Loucy (cell line): ENCODE measurements at regions not wholly inside any gene's neighbourhood (a gene's known extent, or its start where the extent isn't known, plus 50 kb on each side); places are given as distances from the start of the nearest gene placed in this dataset.

Experiments used
- EZH2phosphoT487 ChIP-seq: fragments of 200-600 bp; IDR thresholded peaks from 2 replicates; pipeline ENCODE4 v1.6.1; 2018; ENCODE audit warnings: antibody characterized with exemption, mild to moderate bottlenecking, moderate library complexity, borderline replicate concordance
- TF ChIP-seq, protein P1 (sequence below): fragments of 200-600 bp; sonication (generic); conservative IDR thresholded peaks from 2 replicates; pipeline ENCODE4 v1.5.1; 2014; ENCODE audit warnings: mild to moderate bottlenecking, antibody characterized with exemption, low read length

DNA sequence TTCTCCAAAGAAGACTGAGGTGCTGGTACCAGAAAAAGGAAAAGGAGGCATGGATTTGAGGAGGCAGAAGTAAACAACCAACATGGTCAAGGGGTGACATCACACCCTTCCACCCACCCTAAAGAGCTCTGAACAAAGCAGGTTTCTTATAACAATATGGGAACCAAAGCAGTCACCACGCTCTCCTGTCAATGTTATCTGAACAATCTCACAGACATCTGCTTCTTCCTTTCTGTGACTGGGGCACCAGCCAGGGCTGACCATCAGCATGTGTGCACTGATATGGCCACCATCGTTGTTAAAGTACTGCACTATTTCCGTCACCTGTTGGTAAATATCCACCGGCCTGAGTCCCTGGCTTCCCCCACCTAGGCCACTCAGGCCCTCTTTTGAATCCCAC lies 252.9 kb downstream of the SHQ1 start:
- TF ChIP-seq, protein P1, sequence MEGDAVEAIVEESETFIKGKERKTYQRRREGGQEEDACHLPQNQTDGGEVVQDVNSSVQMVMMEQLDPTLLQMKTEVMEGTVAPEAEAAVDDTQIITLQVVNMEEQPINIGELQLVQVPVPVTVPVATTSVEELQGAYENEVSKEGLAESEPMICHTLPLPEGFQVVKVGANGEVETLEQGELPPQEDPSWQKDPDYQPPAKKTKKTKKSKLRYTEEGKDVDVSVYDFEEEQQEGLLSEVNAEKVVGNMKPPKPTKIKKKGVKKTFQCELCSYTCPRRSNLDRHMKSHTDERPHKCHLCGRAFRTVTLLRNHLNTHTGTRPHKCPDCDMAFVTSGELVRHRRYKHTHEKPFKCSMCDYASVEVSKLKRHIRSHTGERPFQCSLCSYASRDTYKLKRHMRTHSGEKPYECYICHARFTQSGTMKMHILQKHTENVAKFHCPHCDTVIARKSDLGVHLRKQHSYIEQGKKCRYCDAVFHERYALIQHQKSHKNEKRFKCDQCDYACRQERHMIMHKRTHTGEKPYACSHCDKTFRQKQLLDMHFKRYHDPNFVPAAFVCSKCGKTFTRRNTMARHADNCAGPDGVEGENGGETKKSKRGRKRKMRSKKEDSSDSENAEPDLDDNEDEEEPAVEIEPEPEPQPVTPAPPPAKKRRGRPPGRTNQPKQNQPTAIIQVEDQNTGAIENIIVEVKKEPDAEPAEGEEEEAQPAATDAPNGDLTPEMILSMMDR, result no peak
- no peak for TF ChIP-seq EZH2phosphoT487
